OCI-LY3 (cell line): ENCODE measurements at regions not wholly inside any gene's neighbourhood (a gene's known extent, or its start where the extent isn't known, plus 50 kb on each side); places are given as distances from the start of the nearest gene placed in this dataset.

Source experiments
- H2AFZ ChIP-seq: fragments of 200-600, 300-600 bp; shearing (Covaris generic); 2 replicates; pipeline ENCODE4 v1.6.0; 2014; ENCODE audit warnings: antibody characterized with exemption, low read depth, low read length
- H3K27ac ChIP-seq: fragments of 200-600, 300-600 bp; sonication (generic); 2 replicates; pipeline ENCODE4 v1.5.1; 2014; ENCODE audit warnings: mild to moderate bottlenecking, low read length, moderate library complexity, mixed read lengths
- H3K27me3 ChIP-seq: fragments of 200-600, 300-600 bp; sonication (generic); 2 replicates; pipeline ENCODE4 v1.6.1; 2014; ENCODE audit warnings: low read depth, low read length, mixed read lengths
- H3K36me3 ChIP-seq: fragments of 200-600, 300-600 bp; sonication (generic); replicated peaks from 2 replicates; pipeline ENCODE3; 2014; ENCODE audit warnings: low read depth, low read length, mixed read lengths
- H3K4me1 ChIP-seq: fragments of 300-600, 200-600 bp; sonication (generic); 2 replicates; pipeline ENCODE4 v1.6.1; 2014; ENCODE audit warnings: low read length, mixed read lengths
- H3K4me2 ChIP-seq: fragments of 200-600, 300-600 bp; sonication (generic); 2 replicates; pipeline ENCODE4 v1.6.1; 2014; ENCODE audit warnings: low read length, mixed read lengths
- H3K4me3 ChIP-seq: fragments of 300-600, 200-600 bp; sonication (generic); 2 replicates; pipeline ENCODE4 v1.5.1; 2014; ENCODE audit warnings: antibody characterized with exemption, mild to moderate bottlenecking, low read length, moderate library complexity
- H3K79me2 ChIP-seq: fragments of 300-600, 200-600 bp; shearing (Covaris generic); 2 replicates; pipeline ENCODE4 v1.6.1; 2014; ENCODE audit warnings: mild to moderate bottlenecking, low read length, mixed read lengths
- H3K9ac ChIP-seq: fragments of 300-600, 200-600 bp; shearing (Covaris generic); 2 replicates; pipeline ENCODE4 v1.6.0; 2014; ENCODE audit warnings: mild to moderate bottlenecking, low read length, moderate library complexity
- H3K9me3 ChIP-seq: fragments of 200-600, 300-600 bp; shearing (Covaris generic); 2 replicates; pipeline ENCODE4 v1.6.1; 2014; ENCODE audit warnings: low read length, mixed read lengths; ENCODE audit not compliant: insufficient read depth
- H4K20me1 ChIP-seq: fragments of 200-600, 300-600 bp; sonication (generic); 2 replicates; pipeline ENCODE4 v1.6.1; 2016; ENCODE audit warnings: low read length, mixed read lengths; ENCODE audit not compliant: insufficient read depth
- EZH2phosphoT487 ChIP-seq: fragments of 200-600 bp; shearing (Covaris generic); IDR thresholded peaks from 2 replicates; pipeline ENCODE4 v1.6.1; 2018; ENCODE audit warnings: antibody characterized with exemption, mixed run types, low read depth
- TF ChIP-seq, protein P1 (sequence below): fragments of 200-600, 300-600 bp; sonication (generic); IDR thresholded peaks from 2 replicates; pipeline ENCODE4 v1.5.1; 2014; ENCODE audit warnings: antibody characterized with exemption, low read length, low read depth

DNA sequence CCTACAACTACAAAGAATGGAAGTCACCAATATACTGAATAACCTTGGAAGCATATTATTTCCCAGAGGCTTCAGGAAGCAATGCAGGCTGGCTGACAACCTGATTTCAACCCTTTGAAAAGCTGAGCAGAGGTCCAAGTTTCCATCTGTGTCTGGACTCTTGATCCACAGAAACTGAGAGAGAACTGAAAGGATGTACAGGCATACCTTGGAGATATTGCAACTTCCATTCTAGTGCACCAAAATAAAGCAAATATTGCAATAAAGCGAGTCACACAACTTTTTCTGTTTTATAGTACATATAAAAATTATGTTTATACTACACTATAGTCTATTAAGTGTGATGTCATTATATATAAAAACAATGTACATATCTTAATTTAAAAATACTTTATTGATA, 85.3 kb downstream of the TYW3 start:
- H3K9me3 ChIP-seq = no peaks in the 10 kb centered on the region
- H3K36me3 ChIP-seq = no peaks in the 10 kb centered on the region
- H3K27me3 ChIP-seq = no peaks in the 10 kb centered on the region
- TF ChIP-seq, protein P1, sequence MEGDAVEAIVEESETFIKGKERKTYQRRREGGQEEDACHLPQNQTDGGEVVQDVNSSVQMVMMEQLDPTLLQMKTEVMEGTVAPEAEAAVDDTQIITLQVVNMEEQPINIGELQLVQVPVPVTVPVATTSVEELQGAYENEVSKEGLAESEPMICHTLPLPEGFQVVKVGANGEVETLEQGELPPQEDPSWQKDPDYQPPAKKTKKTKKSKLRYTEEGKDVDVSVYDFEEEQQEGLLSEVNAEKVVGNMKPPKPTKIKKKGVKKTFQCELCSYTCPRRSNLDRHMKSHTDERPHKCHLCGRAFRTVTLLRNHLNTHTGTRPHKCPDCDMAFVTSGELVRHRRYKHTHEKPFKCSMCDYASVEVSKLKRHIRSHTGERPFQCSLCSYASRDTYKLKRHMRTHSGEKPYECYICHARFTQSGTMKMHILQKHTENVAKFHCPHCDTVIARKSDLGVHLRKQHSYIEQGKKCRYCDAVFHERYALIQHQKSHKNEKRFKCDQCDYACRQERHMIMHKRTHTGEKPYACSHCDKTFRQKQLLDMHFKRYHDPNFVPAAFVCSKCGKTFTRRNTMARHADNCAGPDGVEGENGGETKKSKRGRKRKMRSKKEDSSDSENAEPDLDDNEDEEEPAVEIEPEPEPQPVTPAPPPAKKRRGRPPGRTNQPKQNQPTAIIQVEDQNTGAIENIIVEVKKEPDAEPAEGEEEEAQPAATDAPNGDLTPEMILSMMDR = no peak
- no peak overlapping the region for H3K4me3 ChIP-seq
- H3K4me1 ChIP-seq = peaks cover 39% of the 10 kb centered on the region
- H3K27ac ChIP-seq = no peak overlapping the region
- no peaks in the 10 kb centered on the region for H4K20me1 ChIP-seq
- no peak overlapping the region for H3K4me2 ChIP-seq
- no peaks in the 10 kb centered on the region for H3K79me2 ChIP-seq
- no peak overlapping the region for H2AFZ ChIP-seq
- H3K9ac ChIP-seq = no peak overlapping the region

GRCh38 chr1:74818661-74819456, 85.9 kb downstream of the TYW3 start:
- Histone ChIP-seq H3K4me1 (peaks cover 41% of the 10 kb centered on the region), H4K20me1 (no peaks in the 10 kb centered on the region), H3K79me2 (no peaks in the 10 kb centered on the region), H3K27ac (no peak overlapping the region), H2AFZ (no peak overlapping the region), H3K4me3 (no peak overlapping the region), H3K27me3 (no peaks in the 10 kb centered on the region), H3K9me3 (no peaks in the 10 kb centered on the region), H3K9ac (no peak overlapping the region), H3K36me3 (no peaks in the 10 kb centered on the region), H3K4me2 (peak overlapping the region; percentile 13; the same call in 1 of the 2 replicates)
- TF ChIP-seq, protein P1 = no peak
- no peak for TF ChIP-seq EZH2phosphoT487

GRCh38 chr1:74822851-74823401, 90.0 kb downstream of the TYW3 start:
- Histone ChIP-seq H3K4me1 (peaks cover 54% of the 10 kb centered on the region), H3K4me3 (peak overlapping the region; percentile 29; the same call in 1 of the 2 replicates), H3K9me3 (no peaks in the 10 kb centered on the region), H3K79me2 (no peaks in the 10 kb centered on the region), H3K27me3 (no peaks in the 10 kb centered on the region), H3K4me2 (peak overlapping the region; percentile 83), H2AFZ (no peak overlapping the region; the same call in 1 of the 2 replicates), H3K9ac (peak overlapping the region; percentile 36; the same call in 1 of the 2 replicates), H4K20me1 (no peaks in the 10 kb centered on the region), H3K36me3 (no peaks in the 10 kb centered on the region), H3K27ac (peak overlapping the region; percentile 76)
- TF ChIP-seq, protein P1 = no peak
- TF ChIP-seq EZH2phosphoT487 = no peak

DNA sequence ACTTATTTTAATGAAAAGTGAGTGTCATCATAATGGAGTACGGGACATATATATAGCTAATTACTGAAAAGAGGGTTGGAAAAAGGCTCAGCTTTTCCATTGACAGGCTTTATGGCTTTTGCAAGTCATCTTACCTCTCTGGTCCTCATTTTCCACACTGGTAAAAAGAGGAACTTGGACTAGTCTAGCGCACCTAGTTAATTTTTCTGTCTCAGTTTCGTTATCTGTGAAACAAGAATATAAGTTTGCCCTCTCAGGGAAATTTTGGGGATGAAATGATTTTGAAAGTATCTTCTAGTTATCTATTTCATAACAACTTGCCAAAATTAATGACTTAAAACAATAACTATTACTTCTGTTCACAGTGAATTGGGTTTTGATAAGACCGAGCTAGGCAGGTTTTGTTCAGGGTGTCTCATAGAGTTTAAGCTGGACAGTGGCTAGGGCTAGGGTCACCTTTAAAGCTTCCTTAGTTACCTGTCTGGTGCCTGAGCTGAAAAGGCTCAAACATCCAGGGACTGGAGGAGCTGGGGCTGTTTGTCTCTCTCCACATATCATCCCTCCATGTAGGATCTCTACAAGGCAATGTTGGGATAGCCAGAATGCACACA, 91.7 kb downstream of the TYW3 start:
- peak overlapping the region; percentile 83 for H3K4me2 ChIP-seq
- TF ChIP-seq EZH2phosphoT487 = no peak
- TF ChIP-seq, protein P1 = no peak
- H3K79me2 ChIP-seq = no peaks in the 10 kb centered on the region

More for the DNA sequence above, 91.7 kb downstream of the TYW3 start:
- Histone ChIP-seq H2AFZ (no peak overlapping the region), H3K9ac (peak overlapping the region; percentile 48; the same call in 1 of the 2 replicates), H3K4me1 (peaks cover 44% of the 10 kb centered on the region), H4K20me1 (no peaks in the 10 kb centered on the region), H3K9me3 (no peaks in the 10 kb centered on the region), H3K36me3 (no peaks in the 10 kb centered on the region), H3K4me3 (peak overlapping the region; percentile 62), H3K27ac (peak overlapping the region; percentile 76), H3K27me3 (no peaks in the 10 kb centered on the region)
